GM21737 (cell line): ENCODE measurements at regions not wholly inside any gene's neighbourhood (a gene's known extent, or its start where the extent isn't known, plus 50 kb on each side); places are given as distances from the start of the nearest gene placed in this dataset.

Source experiments
- ATAC-seq: cut with Tn5 transposase; IDR thresholded peaks from one replicate; pipeline ENCODE4 v1.9.1; 2021; ENCODE audit warnings: mild to moderate bottlenecking, moderate library complexity; ENCODE audit not compliant: unreplicated experiment

DNA sequence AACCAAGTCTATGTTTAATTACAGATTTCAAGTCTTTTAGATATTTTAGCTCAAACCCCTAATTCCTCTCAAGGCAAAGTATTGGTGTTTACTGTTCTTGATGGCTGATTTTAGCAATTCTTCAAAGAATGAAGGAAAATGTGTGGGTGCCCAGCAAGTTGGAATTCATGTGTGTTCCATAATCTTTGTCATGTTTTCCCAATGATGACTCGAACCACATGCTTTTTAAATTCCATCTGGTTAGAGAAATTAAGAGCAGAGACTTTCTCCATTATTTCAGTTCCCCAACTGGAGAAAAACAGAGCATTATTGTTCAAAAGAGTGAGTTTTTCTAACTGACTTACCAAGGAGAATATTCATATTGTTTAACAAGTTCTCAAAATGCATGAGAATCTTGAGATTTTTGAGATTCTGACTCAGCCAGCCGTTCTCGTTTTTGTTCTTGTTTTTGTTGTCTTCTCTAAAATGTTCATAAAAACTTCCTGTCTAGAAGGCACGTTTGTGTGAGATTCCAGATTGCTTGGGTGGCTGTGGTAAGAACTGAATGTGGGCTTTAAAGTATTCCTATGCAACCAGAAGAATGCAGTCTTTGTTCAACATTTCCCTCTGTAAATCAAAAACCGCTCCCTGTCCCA lies 404.7 kb downstream of the IRS2 start:
- no peak for ATAC-seq

GRCh38 chr13:109380457-109380856 lies 405.9 kb downstream of the IRS2 start:
- ATAC-seq, result no peak

DNA sequence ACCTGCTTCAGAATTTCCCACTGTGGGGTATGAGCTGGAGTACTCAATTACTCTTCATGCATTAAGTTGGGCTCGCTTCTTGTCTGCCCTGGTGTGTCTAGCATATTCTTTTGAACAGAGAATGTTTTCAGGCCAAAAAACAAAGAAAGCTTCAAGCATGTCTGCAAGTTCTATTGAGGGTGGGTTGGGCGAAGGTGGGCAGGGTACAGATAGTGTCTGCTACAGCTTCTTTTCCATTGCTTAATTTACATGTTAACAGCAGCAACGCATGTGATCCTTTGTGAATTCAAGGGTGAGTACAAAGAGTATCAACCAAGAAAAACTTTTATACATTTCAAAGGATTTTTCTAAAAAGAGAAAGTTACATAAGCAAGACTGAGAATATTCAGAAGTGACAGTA lies 406.5 kb downstream of the IRS2 start:
- ATAC-seq, result no peak

GRCh38 chr13:109376936-109377335 lies 409.4 kb downstream of the IRS2 start:
- ATAC-seq, result no peak

DNA sequence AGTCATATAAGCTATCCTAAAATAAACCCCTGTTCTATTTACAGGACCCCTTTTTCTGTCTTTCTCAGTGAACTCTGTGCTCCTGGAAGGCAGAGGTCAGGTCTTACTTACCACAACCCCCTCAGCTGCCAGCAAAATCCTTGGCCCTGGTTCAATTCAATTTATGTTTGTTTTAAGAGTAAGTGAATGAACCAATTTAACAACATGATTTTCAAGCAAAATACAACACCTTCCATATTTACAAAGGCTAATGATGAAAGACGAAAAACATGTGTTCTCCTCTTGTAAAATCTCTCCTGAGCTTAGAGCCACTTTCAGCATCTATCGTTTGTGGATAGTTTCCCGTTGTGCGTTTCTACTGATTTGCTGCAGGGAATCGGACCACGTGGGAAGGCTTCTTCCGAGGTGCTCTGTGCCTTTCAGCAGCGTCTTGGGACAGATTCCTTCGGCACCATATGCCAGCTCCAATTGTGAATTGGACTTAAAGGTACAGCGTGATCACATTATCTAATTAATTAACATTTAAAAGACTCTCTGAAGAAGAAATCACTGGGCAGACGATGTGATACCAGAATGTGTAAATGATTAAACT lies 411.7 kb downstream of the IRS2 start:
- no peak for ATAC-seq

DNA sequence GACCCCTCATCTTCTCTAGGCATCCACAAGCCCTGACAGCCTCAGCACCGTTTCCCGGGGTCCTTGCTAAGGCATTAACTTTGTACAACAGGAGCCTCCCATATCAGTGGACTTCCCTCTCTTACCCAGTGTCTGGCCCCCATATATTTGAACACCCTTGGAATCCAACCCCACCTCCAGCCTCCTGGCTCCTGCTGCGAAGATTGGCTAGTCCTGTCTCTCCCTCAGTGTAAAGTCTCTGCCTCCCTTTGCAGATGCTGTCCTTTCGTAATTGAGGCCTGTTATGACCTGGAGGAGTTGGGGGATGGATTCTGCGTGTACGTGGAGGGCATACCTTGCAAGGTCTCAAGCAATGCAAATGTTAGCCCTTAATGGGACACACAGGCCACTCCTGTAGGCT lies 413.7 kb downstream of the IRS2 start:
- ATAC-seq, result no peak

DNA sequence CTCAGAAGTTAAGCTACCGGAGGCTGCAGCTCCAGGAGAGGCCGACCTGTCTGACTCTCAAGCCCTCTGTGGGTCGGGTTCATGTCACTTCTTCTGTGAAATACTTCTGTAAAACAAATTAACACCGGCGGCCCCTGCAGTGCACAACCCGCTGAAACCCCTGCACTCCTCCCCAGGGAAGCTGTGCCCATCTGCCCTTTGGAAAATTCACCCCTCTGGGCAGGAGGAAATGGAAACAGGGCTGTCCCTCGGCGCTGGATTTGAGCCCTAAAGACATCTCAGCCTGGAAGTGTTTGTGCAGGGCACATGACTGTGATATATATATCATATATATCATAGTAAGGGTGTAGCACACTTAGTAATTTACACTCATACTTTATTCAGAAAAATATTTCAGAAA lies 415.3 kb downstream of the IRS2 start:
- no peak for ATAC-seq

GRCh38 chr13:109370496-109370895 lies 415.9 kb downstream of the IRS2 start:
- ATAC-seq, result no peak

DNA sequence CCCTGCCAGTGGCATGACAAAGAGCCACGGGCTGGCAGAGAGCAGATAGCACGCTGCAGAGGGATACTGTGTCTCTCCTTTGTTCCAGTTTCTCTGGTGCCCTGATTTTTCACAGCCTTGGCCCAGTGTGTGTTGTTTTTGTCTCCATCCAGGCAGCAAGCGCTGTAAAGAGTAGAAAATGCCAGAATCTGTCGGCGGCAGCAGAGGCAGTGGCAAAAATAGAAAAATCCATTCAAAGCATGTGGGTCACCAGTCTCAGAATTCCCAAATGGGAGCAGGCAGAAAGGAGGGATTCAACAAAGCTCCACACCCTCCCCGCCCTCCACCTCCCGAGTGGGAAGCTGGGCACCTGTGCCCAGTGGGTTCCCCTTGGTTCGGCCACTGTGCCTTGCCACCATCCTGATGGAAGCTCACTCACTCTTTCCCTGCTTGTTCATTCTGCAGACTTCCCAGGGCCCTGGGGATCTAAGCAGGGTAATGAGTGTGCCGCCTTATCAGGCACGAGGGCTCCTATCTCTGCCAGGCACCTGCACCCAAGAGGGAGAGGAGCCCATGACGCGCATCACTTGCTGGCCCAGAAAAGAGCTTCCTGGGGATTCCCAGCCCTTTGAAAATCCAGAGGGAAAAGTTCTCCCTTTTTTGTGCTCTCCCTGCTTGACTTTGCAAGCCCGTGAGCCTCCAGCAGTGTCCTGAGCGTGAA lies 416.9 kb downstream of the IRS2 start:
- no peak for ATAC-seq

GRCh38 chr13:109368230-109368629 lies 418.2 kb downstream of the IRS2 start:
- no peak for ATAC-seq

GRCh38 chr13:109366525-109366924 lies 419.9 kb downstream of the IRS2 start:
- ATAC-seq, result no peak

DNA sequence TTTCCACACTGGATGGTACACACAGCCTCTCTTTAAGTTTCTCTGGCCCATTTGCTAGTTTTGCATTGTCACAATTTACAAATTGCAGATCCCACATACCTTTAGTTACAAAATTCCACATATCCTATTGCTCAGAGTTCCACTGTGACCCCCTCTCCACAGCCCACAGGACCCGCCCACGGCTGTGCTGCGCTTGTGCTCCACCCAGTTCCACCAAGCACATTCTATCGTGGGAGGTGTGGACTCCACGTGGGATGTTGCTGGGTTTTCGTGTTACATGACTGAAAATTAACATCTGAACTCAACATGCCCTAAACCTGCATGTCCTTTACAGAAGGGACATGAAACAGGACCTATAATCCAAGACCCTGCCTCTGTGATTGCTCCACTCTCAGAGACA lies 423.0 kb downstream of the IRS2 start:
- ATAC-seq, result no peak

GRCh38 chr13:109362616-109363015 lies 423.8 kb downstream of the IRS2 start:
- ATAC-seq, result no peak

DNA sequence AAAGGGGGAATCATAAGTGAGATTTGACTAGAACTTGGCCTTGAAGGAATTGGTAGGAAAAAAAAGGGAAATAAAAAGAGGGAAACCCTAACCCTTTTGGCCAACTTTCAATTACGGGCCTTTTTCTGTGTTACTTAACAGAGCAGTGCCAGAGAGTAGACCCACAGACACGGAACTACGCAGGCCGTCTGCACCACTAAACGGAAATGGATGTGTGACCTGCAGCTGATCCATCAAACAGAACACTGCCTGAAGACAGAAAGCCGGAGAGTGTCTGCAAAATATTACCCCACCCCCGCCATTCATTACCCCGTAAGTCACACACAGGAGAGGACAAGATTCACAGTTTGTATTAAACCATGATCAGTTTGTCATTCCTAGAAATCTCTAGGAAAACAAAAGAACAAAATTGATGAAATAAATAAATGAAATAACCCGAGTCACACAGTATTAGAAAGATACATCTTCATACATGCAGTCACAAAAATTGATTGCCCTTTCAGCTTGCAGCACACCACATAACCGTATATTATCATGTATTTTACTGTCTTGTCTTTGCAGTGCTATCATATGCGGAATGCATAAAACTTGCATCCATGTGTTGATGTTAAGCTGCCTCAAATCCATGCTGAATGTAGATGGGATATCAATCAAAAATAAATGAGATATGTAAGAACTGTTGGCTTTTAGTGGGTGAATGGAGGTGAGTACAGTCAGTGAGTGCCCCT lies 424.7 kb downstream of the IRS2 start:
- ATAC-seq, result no peak

- no peak for ATAC-seq
Measured at GRCh38 chr13:109357751-109358471, 428.5 kb downstream of the IRS2 start.

GRCh38 chr13:109355875-109356434 lies 430.4 kb downstream of the IRS2 start:
- no peak for ATAC-seq

DNA sequence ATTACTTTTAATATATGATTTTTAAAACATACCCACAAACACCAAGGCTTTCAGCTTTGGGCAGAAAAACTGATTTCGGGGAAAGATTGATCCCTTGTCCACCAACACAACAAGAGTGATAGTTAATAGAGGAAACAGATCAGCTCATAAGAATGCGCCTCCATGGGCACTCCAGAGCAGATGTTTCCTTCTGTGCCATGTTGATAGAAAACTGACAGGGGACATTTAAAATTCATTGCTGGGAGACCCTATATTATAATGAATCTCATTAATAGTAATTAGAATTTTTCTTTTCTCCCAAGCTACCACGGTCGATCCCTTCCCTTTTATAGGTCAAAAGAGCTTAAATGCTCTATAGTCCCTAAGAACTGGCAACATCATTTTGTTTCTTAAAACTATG lies 431.2 kb downstream of the IRS2 start:
- no peak for ATAC-seq

GRCh38 chr13:109351236-109351635 lies 435.1 kb downstream of the IRS2 start:
- ATAC-seq, result no peak

DNA sequence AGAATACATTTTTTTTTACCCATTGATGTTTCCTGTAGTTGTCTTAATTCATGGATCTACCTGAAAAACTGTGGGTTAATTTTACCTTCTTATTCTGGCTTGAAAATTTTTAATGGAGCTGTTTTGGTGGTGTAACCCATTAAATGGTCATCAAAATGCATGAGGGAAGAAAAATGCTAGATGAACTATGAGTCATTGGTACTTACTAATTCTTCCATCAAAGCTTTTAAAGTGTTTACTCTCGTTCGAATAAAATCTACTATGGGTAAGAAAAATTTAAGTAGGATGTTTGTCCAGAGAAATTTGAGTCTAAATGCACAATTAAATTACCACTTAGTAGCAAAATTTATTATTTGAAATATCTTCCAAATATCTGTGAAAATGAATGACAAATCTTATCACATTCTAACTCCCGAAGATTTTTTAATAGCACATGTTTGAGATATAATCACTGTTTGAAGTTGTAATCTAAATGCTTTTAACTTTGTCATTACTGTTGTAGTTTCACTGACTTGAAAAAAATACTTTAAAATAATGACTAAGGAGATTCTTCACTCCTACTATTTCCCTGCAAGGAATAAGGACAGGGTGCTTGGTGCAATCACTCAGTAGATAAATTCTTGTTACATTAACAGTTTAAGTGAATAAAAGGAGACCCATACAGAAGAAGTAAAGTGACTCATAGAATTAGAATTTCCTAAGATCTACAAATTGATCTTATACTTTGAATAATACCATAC lies 437.7 kb downstream of the IRS2 start:
- ATAC-seq, result no peak

DNA sequence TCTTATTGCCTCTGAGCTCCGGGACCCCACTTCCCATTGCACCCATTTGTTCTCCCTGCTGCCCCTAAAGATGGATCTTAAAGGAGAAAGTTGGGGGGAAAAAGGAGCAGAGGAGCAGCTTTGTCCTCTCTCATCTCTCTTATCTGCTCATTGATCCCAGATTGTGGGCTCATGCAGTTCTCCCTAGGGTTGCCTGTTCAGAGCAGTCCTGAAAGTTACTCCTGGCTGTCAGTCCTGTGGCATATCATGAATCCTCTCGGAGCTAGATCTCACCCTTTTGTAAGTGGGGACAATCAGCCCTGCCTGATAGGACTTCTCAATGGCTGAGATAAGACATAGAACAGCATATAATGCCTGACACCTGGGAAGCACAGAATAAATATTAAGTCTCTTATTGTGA lies 440.3 kb downstream of the IRS2 start:
- no peak for ATAC-seq
